HFF-Myc (cell line): ENCODE measurements at regions not wholly inside any gene's neighbourhood (a gene's known extent, or its start where the extent isn't known, plus 50 kb on each side); places are given as distances from the start of the nearest gene placed in this dataset.

Experiments used
- DNase-seq: peaks from one replicate; pipeline ENCODE4 v3.0.0-alpha.2; 2011; ENCODE audit warnings: low read depth; ENCODE audit errors: extremely low read depth
- H3K4me3 ChIP-seq: replicated peaks from 2 replicates; pipeline ENCODE4 v1.5.1; 2011; ENCODE audit warnings: low read depth, mild to moderate bottlenecking, control low read depth, low read length
- CTCF ChIP-seq: IDR thresholded peaks from 2 replicates; pipeline ENCODE4 v1.5.1; 2012; ENCODE audit warnings: mild to moderate bottlenecking, low read depth, low read length, control low read depth; ENCODE audit errors: missing control alignments

GRCh38 chr7:41785840-41786239, 83.0 kb upstream of the INHBA start:
- no peak for DNase-seq
- no peak overlapping the region for H3K4me3 ChIP-seq
- TF ChIP-seq CTCF = no peak

GRCh38 chr7:41785265-41785664, 82.4 kb upstream of the INHBA start:
- H3K4me3 ChIP-seq = no peak overlapping the region
- DNase-seq = no peak
- no peak for TF ChIP-seq CTCF

GRCh38 chr7:41779918-41780317, 77.0 kb upstream of the INHBA start:
- no peak for TF ChIP-seq CTCF
- no peak overlapping the region for H3K4me3 ChIP-seq
- DNase-seq = no peak

GRCh38 chr7:41777894-41778596, 75.2 kb upstream of the INHBA start:
- no peak for DNase-seq

GRCh38 chr7:41774966-41775365, 72.1 kb upstream of the INHBA start:
- no peak overlapping the region for H3K4me3 ChIP-seq
- DNase-seq = no peak
- TF ChIP-seq CTCF = no peak

More at GRCh38 chr7:41777894-41778596, 75.2 kb upstream of the INHBA start:
- H3K4me3 ChIP-seq = no peak overlapping the region
- no peak for TF ChIP-seq CTCF

- no peak for DNase-seq
- TF ChIP-seq CTCF = no peak
- H3K4me3 ChIP-seq = no peak overlapping the region
These were observed 70.9 kb upstream of the INHBA start for GRCh38 chr7:41773756-41774155.

- no peak for TF ChIP-seq CTCF
- no peak for DNase-seq
- no peak overlapping the region for H3K4me3 ChIP-seq
These were observed 68.8 kb upstream of the INHBA start for GRCh38 chr7:41771717-41772116.
